ENCODE measurements at regions not wholly inside any gene's neighbourhood (a gene's known extent, or its start where the extent isn't known, plus 50 kb on each side); places are given as distances from the start of the nearest gene placed in this dataset.

- TF ChIP-seq CTCF (IDR thresholded peaks at IDR 0.05; ENCODE audit: borderline replicate concordance, extremely low read depth, low read length, poor library complexity, severe bottlenecking) (no peak), EZH2 (IDR thresholded peaks at IDR 0.05; ENCODE audit: borderline replicate concordance, low read depth, low read length, severe bottlenecking) (no peak)
Observed at GRCh38 chr2:226475650-226476049, 324.0 kb downstream of the IRS1 start.
